Cardiac fibroblast (primary cell): ENCODE measurements at regions not wholly inside any gene's neighbourhood (a gene's known extent, or its start where the extent isn't known, plus 50 kb on each side); places are given as distances from the start of the nearest gene placed in this dataset.

Experiments used
- DNase-seq, 2 donors: peaks; one replicate each; pipeline versions ENCODE4 v3.0.0 to v3.0.0-alpha.2; 2010; ENCODE audit warnings: low read depth in 2 of 2
- H3K4me3 ChIP-seq, 2 donors: replicated peaks in 1 of 2; 1 replicate in 1 of 2; 2 replicates in 1 of 2; pipeline ENCODE4 v1.5.1; 2011; ENCODE audit warnings: low read depth in 2 of 2, low read length in 2 of 2, mild to moderate bottlenecking in 2 of 2, moderate library complexity in 1 of 2
- CTCF ChIP-seq: IDR thresholded peaks from one replicate; pipeline ENCODE4 v1.5.1; 2011; ENCODE audit warnings: low read depth, mild to moderate bottlenecking, low read length, inconsistent platforms

- H3K4me3 ChIP-seq = no peak overlapping the region
- DNase-seq = no peak
- TF ChIP-seq CTCF = no peak
Observed at GRCh38 chr3:59161048-59161447, 111.2 kb upstream of the CFAP20DC start.

GRCh38 chr3:59160133-59160746 is 110.4 kb upstream of the CFAP20DC start:
- H3K4me3 ChIP-seq = no peak overlapping the region
- DNase-seq = no peak
- no peak for TF ChIP-seq CTCF

- H3K4me3 ChIP-seq = no peak overlapping the region
- no peak for TF ChIP-seq CTCF
- DNase-seq = no peak
Observed at GRCh38 chr3:59153648-59154047, 103.8 kb upstream of the CFAP20DC start.

GRCh38 chr3:59152943-59153342 is 103.1 kb upstream of the CFAP20DC start:
- H3K4me3 ChIP-seq = no peak overlapping the region
- no peak for DNase-seq
- no peak for TF ChIP-seq CTCF

GRCh38 chr3:59150039-59150438 is 100.2 kb upstream of the CFAP20DC start:
- no peak for TF ChIP-seq CTCF
- H3K4me3 ChIP-seq = no peak overlapping the region
- no peak for DNase-seq

- H3K4me3 ChIP-seq = no peak overlapping the region
- DNase-seq = no peak
- TF ChIP-seq CTCF = no peak
Observed at GRCh38 chr3:59149166-59149565, 99.3 kb upstream of the CFAP20DC start.

GRCh38 chr3:59143447-59143846 is 93.6 kb upstream of the CFAP20DC start:
- H3K4me3 ChIP-seq = no peak overlapping the region
- DNase-seq = no peak

More at GRCh38 chr3:59143447-59143846, 93.6 kb upstream of the CFAP20DC start:
- TF ChIP-seq CTCF = no peak
